HepG2 (cell line): ENCODE measurements at regions not wholly inside any gene's neighbourhood (a gene's known extent, or its start where the extent isn't known, plus 50 kb on each side); places are given as distances from the start of the nearest gene placed in this dataset.

Experiments
- MYNN ChIP-seq: sonication (generic); formaldehyde crosslinking; IDR thresholded peaks from 2 replicates; pipeline ENCODE4 v1.4.0; 2020; ENCODE audit warnings: mild to moderate bottlenecking, low read depth, missing genetic modification reagents
- NR2C2 ChIP-seq: sonication (generic); formaldehyde crosslinking; IDR thresholded peaks from 2 replicates; pipeline ENCODE4 v1.4.0; 2020; ENCODE audit warnings: missing genetic modification reagents, mild to moderate bottlenecking, moderate library complexity, borderline replicate concordance
- POLR2AphosphoS5 ChIP-seq: IDR thresholded peaks from 2 replicates; pipeline ENCODE4 v1.6.1; 2012; ENCODE audit warnings: low read depth, low read length
- TAF1 ChIP-seq: sonication (generic); formaldehyde crosslinking; IDR thresholded peaks from 2 replicates; pipeline ENCODE4 v1.4.0; 2020; ENCODE audit warnings: missing genetic modification reagents
- ZNF101 ChIP-seq: sonication (generic); formaldehyde crosslinking; IDR thresholded peaks from 2 replicates; pipeline ENCODE4 v1.4.0; 2020; ENCODE audit warnings: mild to moderate bottlenecking, low read depth, missing genetic modification reagents, borderline replicate concordance
- ZNF672 ChIP-seq: sonication (generic); formaldehyde crosslinking; IDR thresholded peaks from 2 replicates; pipeline ENCODE4 v1.8.1; 2022; ENCODE audit warnings: missing genetic modification reagents
- TF ChIP-seq, protein P1 (sequence below): IDR thresholded peaks from 2 replicates; pipeline ENCODE4 v1.6.1; 2018; ENCODE audit warnings: missing genetic modification reagents
- TF ChIP-seq, protein P2 (sequence below): sonication (generic); formaldehyde crosslinking; IDR thresholded peaks from 2 replicates; pipeline ENCODE4 v1.5.0; 2020; ENCODE audit warnings: mild to moderate bottlenecking, missing genetic modification reagents, moderate library complexity

DNA sequence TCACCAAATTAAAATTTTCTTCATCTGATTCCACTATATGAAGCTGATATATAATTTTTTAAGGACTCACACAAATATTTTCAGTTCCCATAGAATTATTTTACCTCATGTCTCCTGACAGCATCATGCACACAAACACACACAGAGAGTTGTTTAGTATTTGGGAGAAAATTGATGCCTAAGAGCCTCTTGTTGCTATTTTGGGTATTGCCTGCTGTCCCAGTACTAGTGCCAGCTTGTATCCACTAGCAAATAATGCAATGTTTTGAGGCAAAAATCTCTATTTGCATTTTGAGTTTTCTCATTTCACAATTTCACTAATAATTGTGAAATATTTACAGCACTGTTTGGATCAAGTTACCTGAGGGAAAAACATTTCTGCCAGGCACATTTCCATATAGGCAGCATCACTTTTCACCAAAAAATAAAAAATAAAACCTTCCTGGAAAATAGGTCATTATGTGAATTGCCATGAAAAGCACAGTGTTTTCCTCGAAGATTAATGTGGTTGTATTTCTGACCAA lies 328.2 kb downstream of the KCNJ3 start:
- TF ChIP-seq, protein P1, sequence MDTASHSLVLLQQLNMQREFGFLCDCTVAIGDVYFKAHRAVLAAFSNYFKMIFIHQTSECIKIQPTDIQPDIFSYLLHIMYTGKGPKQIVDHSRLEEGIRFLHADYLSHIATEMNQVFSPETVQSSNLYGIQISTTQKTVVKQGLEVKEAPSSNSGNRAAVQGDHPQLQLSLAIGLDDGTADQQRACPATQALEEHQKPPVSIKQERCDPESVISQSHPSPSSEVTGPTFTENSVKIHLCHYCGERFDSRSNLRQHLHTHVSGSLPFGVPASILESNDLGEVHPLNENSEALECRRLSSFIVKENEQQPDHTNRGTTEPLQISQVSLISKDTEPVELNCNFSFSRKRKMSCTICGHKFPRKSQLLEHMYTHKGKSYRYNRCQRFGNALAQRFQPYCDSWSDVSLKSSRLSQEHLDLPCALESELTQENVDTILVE (CRISPR knock-in tag) = no peak
- TF ChIP-seq POLR2AphosphoS5 = no peak
- TF ChIP-seq, protein P2, sequence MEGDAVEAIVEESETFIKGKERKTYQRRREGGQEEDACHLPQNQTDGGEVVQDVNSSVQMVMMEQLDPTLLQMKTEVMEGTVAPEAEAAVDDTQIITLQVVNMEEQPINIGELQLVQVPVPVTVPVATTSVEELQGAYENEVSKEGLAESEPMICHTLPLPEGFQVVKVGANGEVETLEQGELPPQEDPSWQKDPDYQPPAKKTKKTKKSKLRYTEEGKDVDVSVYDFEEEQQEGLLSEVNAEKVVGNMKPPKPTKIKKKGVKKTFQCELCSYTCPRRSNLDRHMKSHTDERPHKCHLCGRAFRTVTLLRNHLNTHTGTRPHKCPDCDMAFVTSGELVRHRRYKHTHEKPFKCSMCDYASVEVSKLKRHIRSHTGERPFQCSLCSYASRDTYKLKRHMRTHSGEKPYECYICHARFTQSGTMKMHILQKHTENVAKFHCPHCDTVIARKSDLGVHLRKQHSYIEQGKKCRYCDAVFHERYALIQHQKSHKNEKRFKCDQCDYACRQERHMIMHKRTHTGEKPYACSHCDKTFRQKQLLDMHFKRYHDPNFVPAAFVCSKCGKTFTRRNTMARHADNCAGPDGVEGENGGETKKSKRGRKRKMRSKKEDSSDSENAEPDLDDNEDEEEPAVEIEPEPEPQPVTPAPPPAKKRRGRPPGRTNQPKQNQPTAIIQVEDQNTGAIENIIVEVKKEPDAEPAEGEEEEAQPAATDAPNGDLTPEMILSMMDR (CRISPR knock-in tag) = no peak
- TF ChIP-seq NR2C2 = no peak
- no peak for TF ChIP-seq MYNN (CRISPR knock-in tag)
- TF ChIP-seq ZNF101 = no peak
- TF ChIP-seq ZNF672 (CRISPR knock-in tag) = no peak
- TF ChIP-seq TAF1 (CRISPR knock-in tag) = no peak
